OCI-LY1 (cell line): ENCODE measurements at regions not wholly inside any gene's neighbourhood (a gene's known extent, or its start where the extent isn't known, plus 50 kb on each side); places are given as distances from the start of the nearest gene placed in this dataset.

Source experiments
- EZH2 ChIP-seq: fragments of 200-600 bp; sonication (generic), shearing (Covaris generic); IDR thresholded peaks from 2 replicates; pipeline ENCODE4 v1.8.0; 2017; ENCODE audit warnings: borderline replicate concordance, mixed run types, mild to moderate bottlenecking, antibody characterized with exemption, low read length, moderate library complexity, mixed read lengths
- TF ChIP-seq, protein P1 (sequence below): fragments of 200-600 bp; sonication (generic), shearing (Covaris generic); IDR thresholded peaks from 2 replicates; pipeline ENCODE4 v1.5.1; 2017; ENCODE audit warnings: mild to moderate bottlenecking, antibody characterized with exemption, low read length, moderate library complexity, mixed read lengths

- TF ChIP-seq, protein P1, sequence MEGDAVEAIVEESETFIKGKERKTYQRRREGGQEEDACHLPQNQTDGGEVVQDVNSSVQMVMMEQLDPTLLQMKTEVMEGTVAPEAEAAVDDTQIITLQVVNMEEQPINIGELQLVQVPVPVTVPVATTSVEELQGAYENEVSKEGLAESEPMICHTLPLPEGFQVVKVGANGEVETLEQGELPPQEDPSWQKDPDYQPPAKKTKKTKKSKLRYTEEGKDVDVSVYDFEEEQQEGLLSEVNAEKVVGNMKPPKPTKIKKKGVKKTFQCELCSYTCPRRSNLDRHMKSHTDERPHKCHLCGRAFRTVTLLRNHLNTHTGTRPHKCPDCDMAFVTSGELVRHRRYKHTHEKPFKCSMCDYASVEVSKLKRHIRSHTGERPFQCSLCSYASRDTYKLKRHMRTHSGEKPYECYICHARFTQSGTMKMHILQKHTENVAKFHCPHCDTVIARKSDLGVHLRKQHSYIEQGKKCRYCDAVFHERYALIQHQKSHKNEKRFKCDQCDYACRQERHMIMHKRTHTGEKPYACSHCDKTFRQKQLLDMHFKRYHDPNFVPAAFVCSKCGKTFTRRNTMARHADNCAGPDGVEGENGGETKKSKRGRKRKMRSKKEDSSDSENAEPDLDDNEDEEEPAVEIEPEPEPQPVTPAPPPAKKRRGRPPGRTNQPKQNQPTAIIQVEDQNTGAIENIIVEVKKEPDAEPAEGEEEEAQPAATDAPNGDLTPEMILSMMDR, result no peak
- TF ChIP-seq EZH2, result no peak
Observed at GRCh38 chr20:6663751-6664388, 103.6 kb upstream of the BMP2 start.
